ENCODE measurements at regions not wholly inside any gene's neighbourhood (a gene's known extent, or its start where the extent isn't known, plus 50 kb on each side); places are given as distances from the start of the nearest gene placed in this dataset.

DNA sequence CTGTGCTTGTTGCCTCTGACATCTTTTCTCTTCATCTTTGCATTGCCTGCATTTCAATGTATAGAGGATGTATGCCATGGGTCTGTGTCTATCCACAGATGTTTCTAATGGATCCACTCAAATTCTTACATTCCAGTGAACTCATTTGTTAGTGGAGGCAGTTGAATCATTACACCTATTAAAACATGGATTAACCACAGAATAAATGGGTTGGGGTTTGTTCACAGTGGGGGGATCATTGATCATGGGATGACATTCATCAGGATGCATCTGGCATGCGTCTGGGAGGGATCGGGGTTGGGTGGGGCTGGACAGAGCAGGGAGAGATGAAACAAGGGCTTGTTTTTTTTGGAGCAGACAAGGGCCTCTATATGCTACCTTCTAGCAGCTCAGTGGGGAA, 182.5 kb downstream of the RHOU start:
- Histone ChIP-seq H3K36me3 (no peaks in the 10 kb centered on the region), H3K27ac (no peak overlapping the region), H3K27me3 (ENCODE audit: insufficient read depth, low read depth, severe bottlenecking) (no peaks in the 10 kb centered on the region), H3K9me3 (ENCODE audit: severe bottlenecking) (no peaks in the 10 kb centered on the region), H3K4me3 (ENCODE audit: low read depth, low read length) (no peak overlapping the region)
- TF ChIP-seq CTCF (IDR thresholded peaks at IDR 0.05; ENCODE audit: low read depth, low read length), result no peak
- no peak for DNase-seq

- Histone ChIP-seq H3K9me3 (ENCODE audit: severe bottlenecking) (no peaks in the 10 kb centered on the region), H3K27ac (no peak overlapping the region), H3K4me3 (ENCODE audit: low read depth, low read length) (no peak overlapping the region), H3K36me3 (no peaks in the 10 kb centered on the region), H3K27me3 (ENCODE audit: insufficient read depth, low read depth, severe bottlenecking) (no peaks in the 10 kb centered on the region)
- DNase-seq, result no peak
- no peak for TF ChIP-seq CTCF (IDR thresholded peaks at IDR 0.05; ENCODE audit: low read depth, low read length)
These were observed 183.1 kb downstream of the RHOU start for GRCh38 chr1:228918335-228918734.

DNA sequence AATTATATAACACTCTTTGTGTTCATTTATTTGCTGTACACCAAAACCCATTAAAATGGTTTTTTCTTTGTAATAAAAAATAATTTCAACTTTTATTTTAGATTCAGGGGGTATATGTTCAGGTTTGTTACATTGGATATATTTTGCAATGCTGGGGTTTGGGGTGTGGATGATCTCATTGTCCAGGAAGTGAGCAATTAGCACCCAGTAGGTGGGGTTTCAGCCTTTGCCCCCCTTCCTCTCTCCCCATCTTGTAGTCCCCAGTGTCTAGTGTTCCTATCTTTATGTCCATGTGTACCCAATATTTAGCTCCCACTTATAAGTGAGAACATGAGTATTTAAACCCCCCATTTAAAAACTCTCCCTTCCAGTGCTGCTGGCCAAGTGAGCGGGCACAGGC, 184.6 kb downstream of the RHOU start:
- TF ChIP-seq CTCF (IDR thresholded peaks at IDR 0.05; ENCODE audit: low read depth, low read length), result no peak
- H3K36me3 ChIP-seq, result no peaks in the 10 kb centered on the region
- no peaks in the 10 kb centered on the region for H3K9me3 ChIP-seq (ENCODE audit: severe bottlenecking)
- DNase-seq, result no peak
- no peak overlapping the region for H3K4me3 ChIP-seq (ENCODE audit: low read depth, low read length)
- H3K27me3 ChIP-seq (ENCODE audit: insufficient read depth, low read depth, severe bottlenecking), result no peaks in the 10 kb centered on the region
- H3K27ac ChIP-seq, result no peak overlapping the region

GRCh38 chr1:228920831-228921230, 185.6 kb downstream of the RHOU start:
- Histone ChIP-seq H3K36me3 (no peaks in the 10 kb centered on the region), H3K27ac (no peak overlapping the region), H3K27me3 (ENCODE audit: insufficient read depth, low read depth, severe bottlenecking) (no peaks in the 10 kb centered on the region), H3K4me3 (ENCODE audit: low read depth, low read length) (no peak overlapping the region), H3K9me3 (ENCODE audit: severe bottlenecking) (no peaks in the 10 kb centered on the region)
- TF ChIP-seq CTCF (IDR thresholded peaks at IDR 0.05; ENCODE audit: low read depth, low read length), result no peak
- DNase-seq, result no peak

- DNase-seq, result no peak
- no peak overlapping the region for H3K27ac ChIP-seq
- no peaks in the 10 kb centered on the region for H3K9me3 ChIP-seq (ENCODE audit: severe bottlenecking)
- no peaks in the 10 kb centered on the region for H3K27me3 ChIP-seq (ENCODE audit: insufficient read depth, low read depth, severe bottlenecking)
- no peaks in the 10 kb centered on the region for H3K36me3 ChIP-seq
- TF ChIP-seq CTCF (IDR thresholded peaks at IDR 0.05; ENCODE audit: low read depth, low read length), result no peak
- no peak overlapping the region for H3K4me3 ChIP-seq (ENCODE audit: low read depth, low read length)
These were observed 186.2 kb downstream of the RHOU start for GRCh38 chr1:228921481-228921880.

DNA sequence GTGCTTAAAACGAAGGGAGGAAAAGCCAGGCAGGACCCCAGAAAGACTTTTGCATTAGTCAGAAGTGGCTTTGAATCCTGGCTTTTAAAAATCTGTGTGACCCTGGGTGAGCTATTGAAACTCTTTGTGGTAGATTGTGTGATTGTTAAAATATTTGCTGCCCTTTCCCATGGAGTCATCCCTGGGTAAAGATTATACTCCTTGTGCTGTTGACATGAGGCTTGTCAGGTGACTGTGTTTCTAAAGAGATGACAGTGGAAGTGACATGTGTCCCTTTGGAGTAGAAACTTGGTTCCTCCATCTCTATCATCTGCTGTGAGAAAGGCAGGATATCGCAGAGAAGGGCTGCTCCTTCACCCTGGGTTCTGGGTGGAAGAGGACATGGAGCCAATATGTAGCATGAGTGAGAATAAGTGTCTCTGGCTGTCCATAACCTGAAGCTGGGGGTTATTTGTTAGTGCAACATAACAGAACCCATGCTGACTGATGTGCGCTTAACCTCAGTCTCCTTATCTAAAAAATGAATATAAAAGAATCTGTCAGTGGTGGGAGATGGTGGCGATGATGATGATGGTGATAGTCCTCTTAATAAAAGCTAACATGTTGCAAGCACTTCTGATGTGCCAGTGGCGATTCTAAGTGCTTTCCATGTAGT, 187.6 kb downstream of the RHOU start:
- Histone ChIP-seq H3K27me3 (ENCODE audit: insufficient read depth, low read depth, severe bottlenecking) (no peaks in the 10 kb centered on the region), H3K4me3 (ENCODE audit: low read depth, low read length) (no peak overlapping the region), H3K9me3 (ENCODE audit: severe bottlenecking) (no peaks in the 10 kb centered on the region), H3K27ac (no peak overlapping the region), H3K36me3 (no peaks in the 10 kb centered on the region)
- no peak for TF ChIP-seq CTCF (IDR thresholded peaks at IDR 0.05; ENCODE audit: low read depth, low read length)
- DNase-seq, result no peak
